ENCODE measurements at regions not wholly inside any gene's neighbourhood (a gene's known extent, or its start where the extent isn't known, plus 50 kb on each side); places are given as distances from the start of the nearest gene placed in this dataset.

GRCh38 chr10:131532745-131533341 lies 221.3 kb upstream of the TCERG1L start:
- TF ChIP-seq GATA3 (IDR thresholded peaks at IDR 0.05; ENCODE audit: low read depth, low read length) (no peak), GATA2 (IDR thresholded peaks at IDR 0.05; ENCODE audit: low read depth, low read length) (no peak)

Measured in SH-SY5Y (cell line).